ENCODE measurements at regions not wholly inside any gene's neighbourhood (a gene's known extent, or its start where the extent isn't known, plus 50 kb on each side); places are given as distances from the start of the nearest gene placed in this dataset.

- POLR2A ChIA-PET: no interaction called here
- no peak for DNase-seq (ENCODE audit: low read depth, low spot score)
- peak overlapping the region; percentile 13 for H3K4me3 ChIP-seq (ENCODE audit: low read depth, low read length)
- CTCF ChIA-PET: interaction anchor here (0.7 to 17.7 kb wide), 25 partner anchors 12 to 598 kb away, joined by 3 to 395 read pairs (median 5); no protein-coding TSS in a partner anchor
- TF ChIP-seq, protein P1, sequence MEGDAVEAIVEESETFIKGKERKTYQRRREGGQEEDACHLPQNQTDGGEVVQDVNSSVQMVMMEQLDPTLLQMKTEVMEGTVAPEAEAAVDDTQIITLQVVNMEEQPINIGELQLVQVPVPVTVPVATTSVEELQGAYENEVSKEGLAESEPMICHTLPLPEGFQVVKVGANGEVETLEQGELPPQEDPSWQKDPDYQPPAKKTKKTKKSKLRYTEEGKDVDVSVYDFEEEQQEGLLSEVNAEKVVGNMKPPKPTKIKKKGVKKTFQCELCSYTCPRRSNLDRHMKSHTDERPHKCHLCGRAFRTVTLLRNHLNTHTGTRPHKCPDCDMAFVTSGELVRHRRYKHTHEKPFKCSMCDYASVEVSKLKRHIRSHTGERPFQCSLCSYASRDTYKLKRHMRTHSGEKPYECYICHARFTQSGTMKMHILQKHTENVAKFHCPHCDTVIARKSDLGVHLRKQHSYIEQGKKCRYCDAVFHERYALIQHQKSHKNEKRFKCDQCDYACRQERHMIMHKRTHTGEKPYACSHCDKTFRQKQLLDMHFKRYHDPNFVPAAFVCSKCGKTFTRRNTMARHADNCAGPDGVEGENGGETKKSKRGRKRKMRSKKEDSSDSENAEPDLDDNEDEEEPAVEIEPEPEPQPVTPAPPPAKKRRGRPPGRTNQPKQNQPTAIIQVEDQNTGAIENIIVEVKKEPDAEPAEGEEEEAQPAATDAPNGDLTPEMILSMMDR (IDR thresholded peaks at IDR 0.05; ENCODE audit: insufficient read depth, low read length, missing control alignments): peak; percentile 68
Observed at GRCh38 chr14:22386924-22387775, 201.9 kb downstream of the DAD1 start.

GRCh38 chr14:22384974-22385526, 204.0 kb downstream of the DAD1 start:
- TF ChIP-seq, protein P1 (IDR thresholded peaks at IDR 0.05; ENCODE audit: insufficient read depth, low read length, missing control alignments): no peak
- H3K4me3 ChIP-seq (ENCODE audit: low read depth, low read length): no peak overlapping the region
- POLR2A ChIA-PET: no interaction called here
- DNase-seq (ENCODE audit: low read depth, low spot score): no peak
- CTCF ChIA-PET: interaction anchor here (0.8 to 4.9 kb wide), 25 partner anchors 15 to 602 kb away, joined by 3 to 51 read pairs (median 5); no protein-coding TSS in a partner anchor

GRCh38 chr14:22384167-22384549, 204.9 kb downstream of the DAD1 start:
- POLR2A ChIA-PET: interaction anchor here (0.5 kb wide), 1 partner anchor 48 kb away, joined by 3 read pairs; no protein-coding TSS in a partner anchor
- H3K4me3 ChIP-seq (ENCODE audit: low read depth, low read length): no peak overlapping the region
- CTCF ChIA-PET: interaction anchor here (0.7 to 4.9 kb wide), 18 partner anchors 9 to 603 kb away, joined by 3 to 51 read pairs (median 5); no protein-coding TSS in a partner anchor
- TF ChIP-seq, protein P1 (IDR thresholded peaks at IDR 0.05; ENCODE audit: insufficient read depth, low read length, missing control alignments): no peak
- no peak for DNase-seq (ENCODE audit: low read depth, low spot score)

GRCh38 chr14:22383515-22384166, 205.4 kb downstream of the DAD1 start:
- CTCF ChIA-PET: interaction anchor here (1.1 to 4.9 kb wide), 14 partner anchors 8 to 603 kb away, joined by 3 to 51 read pairs (median 5); no protein-coding TSS in a partner anchor
- no peak for DNase-seq (ENCODE audit: low read depth, low spot score)
- no peak overlapping the region for H3K4me3 ChIP-seq (ENCODE audit: low read depth, low read length)

DNA sequence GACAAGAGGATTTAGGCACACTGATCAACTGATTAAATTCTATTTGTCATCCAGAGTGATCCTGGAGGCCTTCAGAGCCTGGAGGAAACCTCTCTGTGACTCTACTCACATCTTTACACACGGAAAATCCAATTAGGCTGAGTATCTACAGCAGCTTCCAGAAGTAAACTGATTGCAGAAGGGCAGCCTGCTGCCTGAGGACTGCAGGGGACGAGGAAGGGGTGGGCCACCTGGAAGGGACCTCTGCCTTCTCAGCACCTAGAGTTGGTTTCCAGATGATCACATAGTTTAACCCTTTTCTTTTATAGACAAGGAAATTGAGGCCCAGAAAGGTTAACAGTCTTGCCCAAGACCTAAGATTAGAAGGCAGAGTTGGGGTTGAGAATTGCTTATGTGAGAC, 206.1 kb downstream of the DAD1 start:
- ChIA-PET CTCF (interaction anchor here (1.3 to 4.9 kb wide), 5 partner anchors 8 to 270 kb away, joined by 3 to 51 read pairs (median 7); no protein-coding TSS in a partner anchor), POLR2A (no interaction called here)
- DNase-seq (ENCODE audit: low read depth, low spot score): no peak
- TF ChIP-seq, protein P1 (IDR thresholded peaks at IDR 0.05; ENCODE audit: insufficient read depth, low read length, missing control alignments): no peak
- no peak overlapping the region for H3K4me3 ChIP-seq (ENCODE audit: low read depth, low read length)

More at GRCh38 chr14:22383515-22384166, 205.4 kb downstream of the DAD1 start:
- TF ChIP-seq, protein P1 (IDR thresholded peaks at IDR 0.05; ENCODE audit: insufficient read depth, low read length, missing control alignments): no peak
- POLR2A ChIA-PET: interaction anchor here (0.5 kb wide), 1 partner anchor 48 kb away, joined by 3 read pairs; no protein-coding TSS in a partner anchor
